IgD-negative memory B cell (primary cell): ENCODE measurements at regions not wholly inside any gene's neighbourhood (a gene's known extent, or its start where the extent isn't known, plus 50 kb on each side); places are given as distances from the start of the nearest gene placed in this dataset.

Experiments
- H3K27ac Mint-ChIP-seq, 3 donors: one replicate each; pipeline ENCODE4 v1.8.0; 2020 to 2022; ENCODE audit warnings: mild to moderate bottlenecking in 3 of 3, mixed read lengths in 3 of 3, moderate library complexity in 1 of 3
- H3K27me3 Mint-ChIP-seq: one replicate; pipeline ENCODE4 v1.8.0; 2021; ENCODE audit warnings: mixed read lengths
- H3K36me3 Mint-ChIP-seq: one replicate; pipeline ENCODE4 v1.8.0; 2020; ENCODE audit warnings: mild to moderate bottlenecking, mixed read lengths
- H3K4me1 Mint-ChIP-seq, 3 donors: one replicate each; pipeline ENCODE4 v1.8.0; 2020 to 2022; ENCODE audit warnings: mixed read lengths in 3 of 3, mild to moderate bottlenecking in 1 of 3
- H3K4me3 Mint-ChIP-seq, 4 donors: one replicate each; pipeline ENCODE4 v1.8.0; 2020 to 2022; ENCODE audit warnings: mild to moderate bottlenecking in 4 of 4, mixed read lengths in 4 of 4, moderate library complexity in 3 of 4
- H3K9me3 Mint-ChIP-seq, 3 donors: one replicate each; pipeline ENCODE4 v1.8.0; 2020 to 2021; ENCODE audit warnings: mixed read lengths in 3 of 3, mild to moderate bottlenecking in 1 of 3

DNA sequence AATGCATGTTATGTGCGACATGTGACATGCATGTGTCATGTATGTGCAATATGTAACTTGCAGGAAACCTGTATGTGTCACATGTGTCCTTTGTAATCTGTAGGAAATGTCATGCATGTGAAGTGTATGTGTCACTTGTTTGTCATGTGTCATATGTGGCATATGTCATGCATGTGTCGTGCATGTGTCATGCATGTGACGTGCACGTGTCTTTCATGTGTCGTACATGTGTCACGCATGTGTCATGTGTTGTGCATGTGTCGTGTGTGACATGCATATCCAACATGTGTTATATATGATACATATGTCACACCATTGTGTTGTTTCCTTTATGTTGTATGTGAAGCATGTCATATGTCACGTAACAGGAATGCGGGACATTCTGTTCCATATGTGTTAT is 2153.2 kb upstream of the PIK3C3 start:
- no peaks in the 10 kb centered on the region for H3K4me1 Mint-ChIP-seq
- H3K9me3 Mint-ChIP-seq: peaks cover 0 to 2% (median 2%) of the 10 kb centered on the region in 3 donors
- H3K27me3 Mint-ChIP-seq: no peaks in the 10 kb centered on the region
- no peak overlapping the region for H3K4me3 Mint-ChIP-seq
- H3K27ac Mint-ChIP-seq: no peak overlapping the region
- no peaks in the 10 kb centered on the region for H3K36me3 Mint-ChIP-seq

- Mint-ChIP-seq H3K4me1 (no peaks in the 10 kb centered on the region), H3K4me3 (no peak overlapping the region)
These were observed 2154.0 kb upstream of the PIK3C3 start for GRCh38 chr18:39801010-39801409.

GRCh38 chr18:39799006-39799405 is 2156.0 kb upstream of the PIK3C3 start:
- no peak overlapping the region for H3K4me3 Mint-ChIP-seq
- H3K4me1 Mint-ChIP-seq: no peaks in the 10 kb centered on the region
- no peaks in the 10 kb centered on the region for H3K27me3 Mint-ChIP-seq
- no peaks in the 10 kb centered on the region for H3K36me3 Mint-ChIP-seq
- no peak overlapping the region for H3K27ac Mint-ChIP-seq
- peaks cover 0 to 5% (median 2%) of the 10 kb centered on the region in 3 donors for H3K9me3 Mint-ChIP-seq

More at GRCh38 chr18:39801010-39801409, 2154.0 kb upstream of the PIK3C3 start:
- no peaks in the 10 kb centered on the region for H3K36me3 Mint-ChIP-seq
- no peaks in the 10 kb centered on the region for H3K27me3 Mint-ChIP-seq
- no peak overlapping the region for H3K27ac Mint-ChIP-seq
- H3K9me3 Mint-ChIP-seq: peaks cover 0 to 2% (median 2%) of the 10 kb centered on the region in 3 donors

DNA sequence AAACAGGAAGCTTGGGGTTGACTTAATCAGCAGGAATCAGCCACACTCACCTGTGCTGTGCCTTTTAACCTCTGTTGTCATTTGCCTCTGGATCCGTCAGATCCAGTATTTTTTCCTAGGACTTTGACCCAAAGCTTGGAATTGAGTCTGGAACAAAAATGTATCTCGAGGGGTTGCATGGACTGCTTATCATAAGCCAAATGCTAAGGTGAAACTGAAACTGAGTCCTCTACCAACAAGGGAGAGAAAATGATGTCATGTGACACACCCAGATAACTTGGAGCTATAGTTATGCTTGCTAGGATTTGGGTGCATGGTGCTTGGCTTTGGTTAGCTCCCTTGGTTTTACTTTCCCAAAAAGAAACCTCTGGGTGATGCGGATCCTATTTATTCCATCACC is 2158.6 kb upstream of the PIK3C3 start:
- no peak overlapping the region for H3K4me3 Mint-ChIP-seq
- no peak overlapping the region for H3K27ac Mint-ChIP-seq
- H3K36me3 Mint-ChIP-seq: no peaks in the 10 kb centered on the region
- H3K27me3 Mint-ChIP-seq: no peaks in the 10 kb centered on the region
- no peaks in the 10 kb centered on the region for H3K4me1 Mint-ChIP-seq
- H3K9me3 Mint-ChIP-seq: peaks cover 2 to 4% (median 3%) of the 10 kb centered on the region in 3 donors

DNA sequence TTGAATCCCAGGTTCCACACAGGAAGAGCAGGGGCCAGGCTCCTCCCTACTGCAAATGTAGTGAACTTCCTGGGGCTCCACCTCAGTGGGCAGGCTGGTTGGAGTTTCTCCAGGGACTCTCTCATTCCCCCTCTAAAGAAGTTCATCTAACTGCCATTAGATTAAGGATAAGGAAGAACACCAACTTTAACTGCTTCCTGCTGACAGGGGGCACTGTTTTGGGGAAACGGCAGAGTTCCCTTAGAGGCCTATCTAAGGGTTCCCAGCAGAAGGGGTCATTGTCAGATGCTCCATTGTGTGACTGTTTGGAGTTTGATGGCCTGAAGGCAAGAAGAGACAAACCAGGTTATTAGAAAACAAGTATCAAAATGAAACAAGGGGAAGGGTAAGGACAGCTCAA is 2159.7 kb upstream of the PIK3C3 start:
- H3K27me3 Mint-ChIP-seq: no peaks in the 10 kb centered on the region
- no peak overlapping the region for H3K4me3 Mint-ChIP-seq
- peaks cover 2 to 4% (median 3%) of the 10 kb centered on the region in 3 donors for H3K9me3 Mint-ChIP-seq
- H3K27ac Mint-ChIP-seq: no peak overlapping the region
- no peaks in the 10 kb centered on the region for H3K36me3 Mint-ChIP-seq
- H3K4me1 Mint-ChIP-seq: no peaks in the 10 kb centered on the region

GRCh38 chr18:39793609-39794008 is 2161.4 kb upstream of the PIK3C3 start:
- Mint-ChIP-seq H3K4me1 (no peaks in the 10 kb centered on the region), H3K27ac (no peak overlapping the region), H3K27me3 (no peaks in the 10 kb centered on the region), H3K36me3 (no peaks in the 10 kb centered on the region), H3K4me3 (no peak overlapping the region), H3K9me3 (peaks cover 2 to 4% (median 3%) of the 10 kb centered on the region in 3 donors)

GRCh38 chr18:39788383-39788782 is 2166.7 kb upstream of the PIK3C3 start:
- Mint-ChIP-seq H3K4me3 (no peak overlapping the region), H3K4me1 (no peaks in the 10 kb centered on the region), H3K27ac (no peak overlapping the region), H3K27me3 (no peaks in the 10 kb centered on the region), H3K36me3 (no peaks in the 10 kb centered on the region), H3K9me3 (peaks cover 2 to 3% (median 2%) of the 10 kb centered on the region in 3 donors)

DNA sequence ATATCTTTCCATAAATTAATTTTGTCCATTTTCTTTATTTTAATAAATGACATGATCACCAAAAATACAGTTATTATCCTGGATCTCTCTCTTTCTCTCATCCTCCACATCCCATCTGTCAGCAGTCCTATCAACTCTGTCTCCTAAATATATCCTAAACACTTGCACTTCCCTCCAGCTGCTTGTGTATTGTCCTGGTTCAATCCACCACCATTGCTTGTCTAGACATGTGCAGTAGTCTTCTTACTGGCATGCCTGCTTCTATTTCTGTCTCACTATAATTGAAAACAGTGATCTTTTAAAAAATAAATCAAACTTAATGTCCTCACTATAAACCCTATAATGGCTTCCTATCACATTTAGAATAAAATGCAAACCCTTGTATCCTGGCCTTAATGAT is 2168.6 kb upstream of the PIK3C3 start:
- Mint-ChIP-seq H3K27ac (no peak overlapping the region), H3K9me3 (peaks cover 0 to 3% (median 2%) of the 10 kb centered on the region in 3 donors), H3K4me1 (no peaks in the 10 kb centered on the region), H3K4me3 (no peak overlapping the region), H3K36me3 (no peaks in the 10 kb centered on the region), H3K27me3 (no peaks in the 10 kb centered on the region)

DNA sequence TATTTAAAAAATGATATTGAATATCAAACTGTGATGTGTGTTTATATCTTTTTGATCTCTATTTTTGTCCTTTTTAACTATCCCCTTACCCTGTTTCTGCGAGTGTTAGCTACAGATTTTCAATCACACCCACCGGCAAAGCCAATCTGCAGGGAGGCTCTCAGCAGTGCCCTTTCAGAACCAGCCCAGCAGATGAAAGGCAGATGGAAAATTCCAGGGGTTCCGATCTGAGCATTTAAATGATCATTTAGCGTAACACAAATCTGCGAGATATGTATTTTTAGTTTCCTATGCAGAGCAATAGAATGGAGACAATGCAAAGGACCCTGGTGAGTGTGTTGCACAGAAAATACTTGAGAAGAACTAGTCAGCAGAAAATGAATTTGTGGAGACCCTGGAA is 2170.5 kb upstream of the PIK3C3 start:
- peaks cover 0 to 3% (median 2%) of the 10 kb centered on the region in 3 donors for H3K9me3 Mint-ChIP-seq
- H3K27me3 Mint-ChIP-seq: no peaks in the 10 kb centered on the region
- H3K4me3 Mint-ChIP-seq: no peak overlapping the region
- no peaks in the 10 kb centered on the region for H3K4me1 Mint-ChIP-seq
- H3K36me3 Mint-ChIP-seq: no peaks in the 10 kb centered on the region
- no peak overlapping the region for H3K27ac Mint-ChIP-seq

GRCh38 chr18:39781565-39781964 is 2173.5 kb upstream of the PIK3C3 start:
- H3K9me3 Mint-ChIP-seq: peaks cover 0 to 3% (median 2%) of the 10 kb centered on the region in 3 donors
- no peak overlapping the region for H3K4me3 Mint-ChIP-seq
- H3K27me3 Mint-ChIP-seq: no peaks in the 10 kb centered on the region
- no peak overlapping the region for H3K27ac Mint-ChIP-seq
- no peaks in the 10 kb centered on the region for H3K36me3 Mint-ChIP-seq
- peaks cover 0 to 2% (median 0%) of the 10 kb centered on the region in 3 donors for H3K4me1 Mint-ChIP-seq

DNA sequence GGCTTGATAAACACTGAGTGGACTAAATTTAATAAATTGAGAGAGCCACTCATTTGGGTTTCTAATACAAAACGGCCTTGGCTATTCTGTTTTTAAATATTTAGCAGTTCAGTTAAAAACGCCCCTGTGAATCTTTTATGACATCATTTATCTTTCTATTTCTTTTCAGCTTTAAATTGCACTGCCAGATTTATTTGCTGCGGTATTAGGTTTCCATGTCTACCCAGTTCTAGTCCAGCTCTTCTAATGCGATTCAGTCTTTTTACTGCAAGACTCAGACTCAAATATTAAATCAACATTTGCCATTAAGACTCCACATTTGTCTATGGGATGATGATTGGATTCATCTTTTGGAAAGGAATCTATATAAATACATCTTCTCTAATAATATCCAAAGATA is 2174.3 kb upstream of the PIK3C3 start:
- H3K9me3 Mint-ChIP-seq: peaks cover 0 to 3% (median 0%) of the 10 kb centered on the region in 3 donors
- peaks cover 0 to 2% (median 0%) of the 10 kb centered on the region in 3 donors for H3K4me1 Mint-ChIP-seq
- no peaks in the 10 kb centered on the region for H3K27me3 Mint-ChIP-seq
- H3K4me3 Mint-ChIP-seq: no peak overlapping the region
- no peaks in the 10 kb centered on the region for H3K36me3 Mint-ChIP-seq
- H3K27ac Mint-ChIP-seq: no peak overlapping the region

DNA sequence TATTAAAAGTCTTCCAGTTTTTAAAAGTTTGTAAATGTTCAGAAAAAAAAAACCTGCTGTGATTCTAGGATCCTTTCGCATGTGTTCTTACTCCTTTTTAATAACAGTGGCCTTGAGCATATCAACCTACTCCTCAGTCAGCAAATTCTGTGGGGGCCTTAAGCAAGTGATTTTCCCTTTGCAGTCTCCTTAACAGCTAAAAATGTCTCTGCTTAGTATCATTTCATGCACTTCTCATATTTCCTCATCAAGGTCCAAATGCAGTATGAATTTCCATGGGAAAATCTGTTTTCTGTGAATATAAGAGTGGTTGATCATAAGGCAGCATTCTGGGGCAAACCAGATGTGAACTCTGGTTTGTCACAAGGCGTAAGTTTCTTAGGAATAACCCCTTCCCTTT is 2175.1 kb upstream of the PIK3C3 start:
- no peaks in the 10 kb centered on the region for H3K27me3 Mint-ChIP-seq
- H3K36me3 Mint-ChIP-seq: no peaks in the 10 kb centered on the region
- H3K4me3 Mint-ChIP-seq: no peak overlapping the region
- no peak overlapping the region for H3K27ac Mint-ChIP-seq
- peaks cover 0 to 3% (median 0%) of the 10 kb centered on the region in 3 donors for H3K9me3 Mint-ChIP-seq
- H3K4me1 Mint-ChIP-seq: peaks cover 0 to 2% (median 0%) of the 10 kb centered on the region in 3 donors

DNA sequence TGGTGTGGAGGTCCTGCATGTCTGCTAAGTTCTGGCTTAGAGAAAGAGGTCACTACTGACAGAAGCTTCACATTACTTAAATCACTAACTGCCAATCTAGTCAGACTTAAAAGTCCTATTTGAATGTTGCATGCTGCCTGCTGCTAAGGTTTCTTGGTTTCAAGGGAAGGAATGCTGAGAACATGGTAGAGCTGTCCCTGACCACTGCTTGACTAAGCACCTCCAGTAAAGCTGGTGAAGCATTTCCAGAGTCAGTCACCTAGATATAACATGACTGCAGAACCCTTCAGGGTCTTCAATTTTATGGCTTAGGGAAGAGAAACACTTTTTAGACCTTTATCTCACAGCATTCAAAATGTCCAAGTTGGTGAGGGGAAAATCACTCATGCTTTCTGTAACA is 2178.3 kb upstream of the PIK3C3 start:
- H3K4me3 Mint-ChIP-seq: no peak overlapping the region
- H3K4me1 Mint-ChIP-seq: peaks cover 0 to 2% (median 0%) of the 10 kb centered on the region in 3 donors
- peaks cover 3 to 6% (median 4%) of the 10 kb centered on the region in 3 donors for H3K9me3 Mint-ChIP-seq
- no peaks in the 10 kb centered on the region for H3K36me3 Mint-ChIP-seq
- H3K27ac Mint-ChIP-seq: no peak overlapping the region
- no peaks in the 10 kb centered on the region for H3K27me3 Mint-ChIP-seq

DNA sequence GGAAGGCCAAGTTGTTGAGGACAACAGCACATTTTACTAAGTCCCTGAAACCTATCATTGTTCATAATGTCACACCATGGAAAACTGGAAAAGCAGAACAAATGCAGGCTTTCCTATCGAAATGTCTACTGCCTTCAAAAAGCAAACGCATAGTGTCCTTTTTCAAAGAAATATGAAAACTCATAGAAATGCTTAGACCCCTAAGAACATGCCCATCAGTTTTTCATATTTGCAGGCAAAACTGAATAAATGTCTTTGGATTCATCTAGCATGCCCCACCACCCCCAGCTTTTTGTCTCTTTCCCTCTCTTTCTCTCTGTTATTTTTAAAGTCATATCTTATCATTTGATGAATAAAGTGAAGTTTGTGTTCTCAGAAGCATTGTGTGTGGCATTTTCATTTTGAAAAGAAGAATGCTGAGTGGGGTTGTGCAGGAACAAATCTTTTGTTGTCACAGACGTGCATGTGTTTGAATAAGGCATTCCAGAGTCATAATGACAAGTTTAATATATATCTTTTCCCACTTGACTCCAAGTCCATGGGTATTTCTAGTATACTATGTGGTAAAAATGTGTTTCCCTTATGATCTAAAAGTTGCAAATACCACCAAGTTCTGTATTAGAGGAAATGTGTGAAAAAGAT is 2180.0 kb upstream of the PIK3C3 start:
- H3K4me1 Mint-ChIP-seq: peaks cover 0 to 2% (median 0%) of the 10 kb centered on the region in 3 donors
- H3K27me3 Mint-ChIP-seq: no peaks in the 10 kb centered on the region
- no peak overlapping the region for H3K27ac Mint-ChIP-seq
- no peak overlapping the region for H3K4me3 Mint-ChIP-seq
- peaks cover 3 to 18% (median 6%) of the 10 kb centered on the region in 3 donors for H3K9me3 Mint-ChIP-seq
- no peaks in the 10 kb centered on the region for H3K36me3 Mint-ChIP-seq

- Mint-ChIP-seq H3K4me3 (no peak overlapping the region), H3K9me3 (peaks cover 3 to 18% (median 3%) of the 10 kb centered on the region in 3 donors), H3K4me1 (no peaks in the 10 kb centered on the region), H3K27me3 (no peaks in the 10 kb centered on the region), H3K27ac (no peak overlapping the region), H3K36me3 (no peaks in the 10 kb centered on the region)
These were observed 2181.4 kb upstream of the PIK3C3 start for GRCh38 chr18:39773646-39774045.

- Mint-ChIP-seq H3K27ac (no peak overlapping the region), H3K36me3 (no peaks in the 10 kb centered on the region), H3K9me3 (peaks cover 3 to 18% (median 3%) of the 10 kb centered on the region in 3 donors), H3K27me3 (no peaks in the 10 kb centered on the region), H3K4me1 (no peaks in the 10 kb centered on the region), H3K4me3 (no peak overlapping the region)
These were observed 2182.7 kb upstream of the PIK3C3 start for GRCh38 chr18:39772155-39772919.
